ENCODE measurements at regions not wholly inside any gene's neighbourhood (a gene's known extent, or its start where the extent isn't known, plus 50 kb on each side); places are given as distances from the start of the nearest gene placed in this dataset.
"Not testable (repeated sequence)": the region's sequence is repeated elsewhere in the genome, so short reads cannot be mapped to it uniquely, and the experiment has no call there.

DNA sequence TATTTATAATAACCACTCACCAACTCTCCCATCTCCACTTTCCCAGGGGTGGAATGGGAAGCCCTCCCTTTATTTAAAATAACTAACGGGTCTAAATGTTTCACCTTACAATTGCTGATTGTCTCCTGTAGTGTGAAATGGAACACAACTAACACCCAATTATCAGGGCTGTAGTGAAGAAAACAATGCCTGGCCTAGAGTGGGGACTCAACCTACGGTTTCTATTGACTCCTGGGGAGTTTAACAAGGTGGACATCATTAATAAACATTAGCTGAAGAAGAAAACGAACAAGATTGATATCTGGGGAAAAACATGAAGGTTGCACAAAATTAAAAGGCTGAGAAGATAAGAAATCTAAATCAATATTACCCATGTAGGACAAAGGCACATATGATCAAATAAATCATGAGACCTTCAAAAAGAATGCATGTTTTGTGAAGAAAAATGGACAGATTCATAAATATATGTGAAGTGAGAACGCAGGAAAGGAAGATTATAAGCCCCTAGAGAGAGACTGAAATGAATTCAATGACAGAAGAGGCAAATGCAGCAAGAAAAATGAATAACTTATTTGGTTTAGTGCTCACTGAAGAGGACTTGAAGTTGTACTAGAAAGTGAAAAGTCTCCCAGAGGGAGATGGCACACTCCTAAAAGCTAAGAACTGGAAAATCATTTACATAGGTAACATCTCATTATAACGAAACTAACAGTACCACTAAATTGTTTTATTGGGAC lies 593.0 kb upstream of the AADAT start (continued):
- no peak for TF ChIP-seq TCF7L2 (IDR thresholded peaks at IDR 0.05; ENCODE audit: borderline replicate concordance, extremely low read depth, insufficient read depth, insufficient read length)
- TF ChIP-seq ZFX (IDR thresholded peaks at IDR 0.05) = no peak
- TF ChIP-seq, protein P1, sequence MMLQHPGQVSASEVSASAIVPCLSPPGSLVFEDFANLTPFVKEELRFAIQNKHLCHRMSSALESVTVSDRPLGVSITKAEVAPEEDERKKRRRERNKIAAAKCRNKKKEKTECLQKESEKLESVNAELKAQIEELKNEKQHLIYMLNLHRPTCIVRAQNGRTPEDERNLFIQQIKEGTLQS (IDR thresholded peaks at IDR 0.05) = no peak
- no peak for TF ChIP-seq ELF1 (IDR thresholded peaks at IDR 0.05; ENCODE audit: borderline replicate concordance, low read depth)
- TF ChIP-seq, protein P2, sequence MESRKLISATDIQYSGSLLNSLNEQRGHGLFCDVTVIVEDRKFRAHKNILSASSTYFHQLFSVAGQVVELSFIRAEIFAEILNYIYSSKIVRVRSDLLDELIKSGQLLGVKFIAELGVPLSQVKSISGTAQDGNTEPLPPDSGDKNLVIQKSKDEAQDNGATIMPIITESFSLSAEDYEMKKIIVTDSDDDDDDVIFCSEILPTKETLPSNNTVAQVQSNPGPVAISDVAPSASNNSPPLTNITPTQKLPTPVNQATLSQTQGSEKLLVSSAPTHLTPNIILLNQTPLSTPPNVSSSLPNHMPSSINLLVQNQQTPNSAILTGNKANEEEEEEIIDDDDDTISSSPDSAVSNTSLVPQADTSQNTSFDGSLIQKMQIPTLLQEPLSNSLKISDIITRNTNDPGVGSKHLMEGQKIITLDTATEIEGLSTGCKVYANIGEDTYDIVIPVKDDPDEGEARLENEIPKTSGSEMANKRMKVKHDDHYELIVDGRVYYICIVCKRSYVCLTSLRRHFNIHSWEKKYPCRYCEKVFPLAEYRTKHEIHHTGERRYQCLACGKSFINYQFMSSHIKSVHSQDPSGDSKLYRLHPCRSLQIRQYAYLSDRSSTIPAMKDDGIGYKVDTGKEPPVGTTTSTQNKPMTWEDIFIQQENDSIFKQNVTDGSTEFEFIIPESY (IDR thresholded peaks at IDR 0.05; ENCODE audit: extremely low read depth, insufficient replicate concordance, low read length) = no peak
- TF ChIP-seq EZH2 (IDR thresholded peaks at IDR 0.05) = no peak
- TF ChIP-seq POLR2A (IDR thresholded peaks at IDR 0.05; ENCODE audit: borderline replicate concordance, extremely low read depth, insufficient read depth, insufficient read length) = no peak
- no peak for TF ChIP-seq YY1 (IDR thresholded peaks at IDR 0.05; ENCODE audit: extremely low read depth, insufficient replicate concordance, low read depth, low read length)
- TF ChIP-seq, protein P3, sequence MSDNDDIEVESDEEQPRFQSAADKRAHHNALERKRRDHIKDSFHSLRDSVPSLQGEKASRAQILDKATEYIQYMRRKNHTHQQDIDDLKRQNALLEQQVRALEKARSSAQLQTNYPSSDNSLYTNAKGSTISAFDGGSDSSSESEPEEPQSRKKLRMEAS (IDR thresholded peaks at IDR 0.05) = no peak

DNA sequence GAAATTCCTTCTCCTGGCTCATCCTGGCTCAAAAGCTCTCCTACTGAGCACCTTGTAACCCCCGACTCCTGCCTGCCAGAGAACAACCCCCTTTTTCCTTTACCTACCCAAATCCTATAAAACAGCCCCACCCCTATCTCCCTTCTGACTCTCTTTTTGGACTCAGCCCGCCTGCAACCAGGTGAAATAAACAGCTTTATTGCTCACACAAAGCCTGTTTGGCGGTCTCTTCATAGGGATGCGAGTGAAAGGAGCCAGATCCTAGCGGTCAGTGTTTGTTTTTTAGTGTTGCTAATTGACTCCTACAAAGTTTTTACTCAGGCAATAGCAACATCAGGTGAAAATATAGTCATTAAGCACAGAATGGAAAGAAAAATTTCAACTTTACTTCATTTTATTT lies 592.3 kb upstream of the AADAT start:
- H3K4me3 ChIP-seq (replicated peaks in 1 of 2; ENCODE audit: low read depth in 1 of 2, low read length in 2 of 2); RAD21 ChIA-PET (ENCODE audit: low non-redundant PET in 1 of 2, low total read pairs in 2 of 2, uncharacterized antibody in 2 of 2, unreplicated experiment in 2 of 2); H4K20me1 ChIP-seq (ENCODE audit: insufficient read depth); ATAC-seq; H3K36me3 ChIP-seq (ENCODE audit: control insufficient read depth in 1 of 2, insufficient read depth in 2 of 2, low read length in 2 of 2); H3K27ac ChIP-seq (ENCODE audit: low read depth, low read length); intact Hi-C loops (cut with micrococcal nuclease); H3K79me2 ChIP-seq (ENCODE audit: insufficient read depth, low read length); DNase-seq (ENCODE audit: low read depth, low spot score); H2AFZ ChIP-seq (ENCODE audit: low read depth, low read length, poor library complexity, severe bottlenecking); POLR2A ChIA-PET; BruUV-seq (replicated peaks); H3K9ac ChIP-seq (ENCODE audit: low read length); H3K9me3 ChIP-seq (ENCODE audit: control insufficient read depth in 1 of 2, insufficient read depth in 1 of 2, low read depth in 1 of 2, low read length in 2 of 2); H3K4me2 ChIP-seq (ENCODE audit: low read length); H3K4me1 ChIP-seq (ENCODE audit: control insufficient read depth in 1 of 2, insufficient read depth in 2 of 2, low read length in 2 of 2); H3K27me3 ChIP-seq (ENCODE audit: insufficient read depth, low read length); CTCF ChIA-PET; H3K9me2 ChIP-seq (ENCODE audit: insufficient read depth): not testable (repeated sequence)
